GM18873 (cell line): ENCODE measurements at regions not wholly inside any gene's neighbourhood (a gene's known extent, or its start where the extent isn't known, plus 50 kb on each side); places are given as distances from the start of the nearest gene placed in this dataset.
A peak's percentile ranks its signal among the peaks of the same experiment; 100 is the strongest.
"Not testable (repeated sequence)": the region's sequence is repeated elsewhere in the genome, so short reads cannot be mapped to it uniquely, and the experiment has no call there.

Experiments used
- ATAC-seq: cut with Tn5 transposase; IDR thresholded peaks from one replicate; pipeline ENCODE4 v1.9.1; 2021; ENCODE audit warnings: mild to moderate bottlenecking, moderate library complexity, moderate number of reproducible peaks; ENCODE audit not compliant: unreplicated experiment, low FRiP score

DNA sequence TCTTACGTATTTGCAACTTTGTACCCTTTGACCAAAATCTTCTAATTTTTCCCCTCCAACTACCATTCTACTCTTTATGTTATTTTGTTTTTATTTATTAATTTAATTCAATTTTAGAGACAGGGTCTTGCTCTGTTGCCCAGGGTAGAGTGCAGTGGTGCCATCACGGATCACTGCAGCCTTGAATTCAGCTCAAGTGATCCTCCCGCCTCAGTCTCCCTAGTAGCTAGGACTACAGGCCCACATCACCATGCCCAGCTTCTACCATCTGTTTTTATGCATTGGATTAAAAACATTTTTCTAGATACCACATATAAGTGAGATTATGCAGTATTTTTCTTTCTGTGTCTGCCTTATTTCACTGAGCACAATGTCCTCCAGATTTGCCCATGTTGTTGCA lies 2912.5 kb downstream of the RPIA start:
- ATAC-seq: not testable (repeated sequence)

DNA sequence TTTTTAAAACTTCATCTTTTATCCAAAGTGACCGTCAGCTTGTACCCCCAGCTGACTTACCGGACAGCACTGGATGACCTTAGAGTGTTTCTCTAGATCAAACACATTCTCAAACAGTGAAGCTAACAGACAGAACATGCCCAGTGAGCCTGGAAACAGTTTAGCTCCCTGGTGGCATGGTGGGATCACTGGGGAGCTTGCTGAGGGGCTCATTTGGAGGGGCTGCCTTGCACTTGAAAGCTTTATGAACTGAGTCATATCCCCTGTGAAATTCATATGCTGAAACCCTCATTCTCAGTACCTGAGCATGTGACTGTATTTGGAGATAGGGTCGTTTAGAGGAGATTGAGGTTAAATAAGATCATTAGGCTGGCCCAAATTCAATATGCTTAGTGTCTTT lies 2913.2 kb downstream of the RPIA start:
- not testable (repeated sequence) for ATAC-seq

DNA sequence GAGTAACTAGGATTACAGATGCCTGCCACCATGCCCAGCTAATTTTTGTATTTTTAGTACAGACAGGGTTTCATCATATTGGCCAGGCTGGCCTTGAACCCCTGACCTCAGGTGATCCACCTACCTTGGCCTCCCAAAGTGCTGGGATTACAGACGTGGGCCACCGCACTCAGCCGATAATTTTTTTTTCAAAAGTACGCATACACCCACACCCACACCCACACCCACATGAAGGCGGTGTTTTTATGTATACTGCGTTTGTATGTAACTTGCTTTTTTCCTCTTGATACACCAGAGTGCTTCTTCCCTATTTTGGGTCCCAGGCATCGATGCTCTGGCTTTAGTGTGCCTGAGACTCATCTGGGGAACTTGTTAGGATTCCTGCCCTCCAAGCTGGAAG lies 2932.3 kb downstream of the RPIA start:
- not testable (repeated sequence) for ATAC-seq

DNA sequence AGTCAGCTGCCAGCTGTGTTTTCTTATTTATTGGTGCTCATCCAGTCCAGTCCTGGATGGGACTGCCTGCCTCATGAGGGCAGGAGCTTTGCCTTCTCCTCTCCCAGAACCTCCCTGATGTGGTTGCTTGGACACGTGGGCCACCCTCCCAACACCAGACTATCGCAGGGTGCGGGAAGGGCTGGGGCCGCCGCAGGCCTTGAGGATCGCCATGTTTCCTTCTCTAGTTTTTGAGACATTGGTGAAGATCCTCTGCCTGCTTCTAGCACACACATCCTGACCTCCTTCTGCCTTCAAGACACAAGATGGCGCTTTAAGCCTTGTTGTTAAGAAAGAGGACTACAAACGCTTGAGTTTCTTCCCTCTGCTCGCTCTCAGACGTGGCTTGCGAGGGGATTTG lies 2937.0 kb downstream of the RPIA start:
- not testable (repeated sequence) for ATAC-seq

DNA sequence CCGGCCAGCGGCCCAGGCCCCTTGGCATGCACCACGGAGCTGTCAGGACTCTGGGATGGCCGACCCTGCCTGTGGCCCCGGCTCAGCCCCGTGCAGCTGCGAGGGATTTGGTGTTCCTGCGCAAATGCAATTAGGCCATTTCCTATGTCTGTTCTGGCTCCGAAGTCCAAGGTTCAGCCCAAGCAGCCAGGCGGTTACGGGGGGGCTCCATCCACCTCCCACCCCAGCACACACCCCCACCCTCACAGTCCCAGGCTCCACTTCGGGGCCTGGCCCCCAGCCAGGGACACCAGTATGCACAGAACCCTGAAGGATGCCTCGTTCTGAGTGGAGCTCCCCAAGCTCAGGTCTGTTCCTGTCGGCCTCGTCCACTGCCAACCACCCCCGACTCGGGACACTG lies 2965.7 kb downstream of the RPIA start:
- not testable (repeated sequence) for ATAC-seq

GRCh38 chr2:91658336-91658735 lies 2966.9 kb downstream of the RPIA start:
- ATAC-seq: not testable (repeated sequence)

DNA sequence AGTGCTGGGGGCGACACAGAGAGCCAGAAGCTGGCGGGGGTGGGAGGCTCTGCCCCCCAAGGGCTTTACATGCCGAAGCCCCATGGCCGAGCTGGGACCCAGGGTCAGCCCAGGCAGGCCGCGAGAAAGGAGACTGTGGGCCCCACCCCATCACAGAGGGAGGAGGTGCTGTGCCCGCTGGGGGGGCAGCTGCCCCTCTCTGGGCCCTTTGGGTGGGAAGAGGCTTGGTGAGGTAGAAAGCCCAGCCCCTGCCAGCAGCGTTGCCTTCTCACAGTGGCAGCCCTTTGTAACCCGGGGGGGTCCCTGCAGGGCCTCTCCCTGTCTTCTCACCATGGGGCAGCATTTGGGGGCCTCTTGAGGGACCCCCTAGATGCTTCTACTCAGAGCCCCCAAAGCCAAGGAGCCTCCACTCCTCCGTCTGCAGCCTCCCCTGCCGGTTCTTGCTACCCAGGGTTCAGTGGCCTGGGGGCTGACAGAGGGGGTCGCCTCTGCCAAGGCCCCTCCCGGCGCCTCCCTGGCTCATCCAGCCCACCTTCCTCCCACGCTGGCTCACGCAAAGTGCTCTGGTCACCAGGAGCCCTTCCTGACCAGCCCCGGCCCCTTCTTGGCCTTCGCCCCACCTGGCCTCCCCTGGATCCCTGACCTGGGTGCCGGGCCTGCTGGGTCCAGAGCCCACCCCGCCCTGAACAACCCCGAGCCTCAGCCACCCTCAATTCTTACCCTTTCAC lies 2967.9 kb downstream of the RPIA start:
- ATAC-seq: not testable (repeated sequence)

GRCh38 chr2:91659917-91660275 lies 2968.4 kb downstream of the RPIA start:
- peak; percentile 58 for ATAC-seq

- ATAC-seq: not testable (repeated sequence)
Observed at GRCh38 chr2:91667341-91667740, 2975.9 kb downstream of the RPIA start.

DNA sequence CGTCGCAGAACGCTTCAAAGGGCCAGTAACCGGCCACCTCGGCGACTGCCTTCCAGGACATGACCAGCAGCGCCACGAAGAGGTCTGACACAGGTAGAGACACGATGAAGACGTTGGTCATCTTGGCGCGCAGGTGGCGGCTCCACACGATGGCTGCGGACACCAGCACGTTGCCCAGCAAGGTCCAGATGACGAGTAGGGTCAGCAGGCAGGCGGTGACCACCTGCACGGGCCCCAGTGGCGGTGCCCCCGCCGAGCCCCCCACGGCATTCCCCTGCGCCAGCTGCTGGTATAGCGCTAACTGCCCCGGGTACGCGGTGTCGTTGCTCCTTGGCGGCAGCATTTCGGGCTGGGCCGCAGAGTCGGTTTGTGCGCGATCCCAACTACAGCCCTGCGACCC lies 2994.1 kb downstream of the RPIA start:
- ATAC-seq: not testable (repeated sequence)

DNA sequence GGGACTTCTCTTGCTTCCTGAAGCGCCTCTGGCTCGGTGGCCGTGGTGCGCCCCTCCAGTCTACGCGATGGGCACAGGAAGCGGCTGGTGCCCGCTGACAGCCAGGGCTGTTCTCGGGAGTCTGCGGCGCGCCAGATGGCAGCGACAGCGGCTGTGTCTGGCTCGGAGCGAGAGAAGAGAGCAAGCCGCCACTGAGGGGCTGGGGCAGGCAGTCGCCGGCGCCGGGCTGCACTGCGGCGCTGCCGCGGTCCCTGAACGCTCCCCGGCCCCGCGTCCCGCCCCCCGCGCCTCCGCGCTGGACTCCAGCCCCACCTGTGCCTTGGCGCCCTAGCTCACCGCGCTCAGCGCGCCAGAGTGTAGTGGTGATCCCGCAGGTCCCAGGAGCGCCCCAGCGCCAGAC lies 2994.6 kb downstream of the RPIA start:
- ATAC-seq: not testable (repeated sequence)
